WI38 (cell line): ENCODE measurements at regions not wholly inside any gene's neighbourhood (a gene's known extent, or its start where the extent isn't known, plus 50 kb on each side); places are given as distances from the start of the nearest gene placed in this dataset.

Source experiments
- H3K4me3 ChIP-seq: 2 replicates; pipeline ENCODE4 v1.5.1; 2011; ENCODE audit warnings: low read depth, mild to moderate bottlenecking, control low read depth, low read length
- CTCF ChIP-seq: IDR thresholded peaks from 2 replicates; pipeline ENCODE4 v1.5.1; 2012; ENCODE audit warnings: low read depth, mild to moderate bottlenecking, control low read depth, low read length

GRCh38 chr3:16692486-16693344 is 87.5 kb upstream of the DAZL start:
- TF ChIP-seq CTCF, result no peak
- no peak overlapping the region for H3K4me3 ChIP-seq

- no peak overlapping the region for H3K4me3 ChIP-seq
- TF ChIP-seq CTCF, result no peak
These were observed 88.6 kb upstream of the DAZL start for GRCh38 chr3:16693820-16694219.

DNA sequence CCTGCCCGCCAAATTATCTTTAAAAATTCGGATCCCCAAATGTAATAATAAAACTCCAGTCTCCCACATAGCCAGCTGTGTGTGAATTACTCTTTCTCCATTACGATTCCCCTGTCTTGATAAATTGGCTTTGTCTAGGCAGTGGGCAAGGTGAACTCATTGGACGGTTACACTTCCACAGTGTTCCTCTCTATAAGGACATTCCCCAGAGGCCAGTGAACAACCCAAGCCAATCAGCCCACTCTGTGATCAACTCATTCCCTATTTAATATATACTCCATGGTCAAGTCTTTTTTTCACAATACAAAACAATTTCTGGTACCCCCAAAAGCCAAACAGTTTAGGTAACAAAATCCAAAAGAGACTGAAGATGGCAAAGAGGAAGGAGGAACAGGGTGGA is 90.5 kb upstream of the DAZL start:
- TF ChIP-seq CTCF, result no peak
- no peak overlapping the region for H3K4me3 ChIP-seq

DNA sequence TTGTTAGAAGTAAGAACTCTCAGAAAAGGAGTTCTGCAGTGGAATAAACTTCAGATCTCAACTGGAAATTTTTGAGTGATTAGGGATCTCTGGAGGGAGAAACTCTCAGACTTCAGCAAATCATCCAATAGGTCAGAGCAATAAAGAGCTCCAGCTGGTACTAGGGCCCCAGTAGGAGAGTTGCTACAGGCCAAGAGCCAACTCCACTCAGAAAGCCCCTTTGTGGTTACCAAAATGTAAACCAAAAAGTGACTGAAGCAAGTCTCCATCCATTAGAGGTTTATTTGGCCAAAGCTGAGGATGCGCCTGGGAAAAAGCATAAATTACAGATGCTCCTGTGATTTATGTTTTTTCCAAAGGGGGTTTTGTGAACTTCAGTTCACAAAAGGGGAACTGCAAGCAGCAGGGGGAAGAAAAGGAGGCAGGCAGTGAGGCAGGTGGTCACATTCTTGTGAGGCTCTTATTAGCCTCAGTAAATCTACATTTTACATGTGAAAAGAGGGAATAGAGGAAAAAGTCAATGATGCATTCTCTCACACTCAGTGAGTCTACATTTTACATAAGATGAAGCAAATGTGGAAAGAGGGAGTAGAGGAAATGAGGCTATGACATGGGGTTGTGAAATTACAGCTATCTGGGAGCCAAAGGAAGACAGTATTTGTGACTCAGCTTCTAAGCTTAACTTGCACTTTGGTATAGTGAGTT is 92.4 kb upstream of the DAZL start:
- no peak overlapping the region for H3K4me3 ChIP-seq
- TF ChIP-seq CTCF, result no peak

DNA sequence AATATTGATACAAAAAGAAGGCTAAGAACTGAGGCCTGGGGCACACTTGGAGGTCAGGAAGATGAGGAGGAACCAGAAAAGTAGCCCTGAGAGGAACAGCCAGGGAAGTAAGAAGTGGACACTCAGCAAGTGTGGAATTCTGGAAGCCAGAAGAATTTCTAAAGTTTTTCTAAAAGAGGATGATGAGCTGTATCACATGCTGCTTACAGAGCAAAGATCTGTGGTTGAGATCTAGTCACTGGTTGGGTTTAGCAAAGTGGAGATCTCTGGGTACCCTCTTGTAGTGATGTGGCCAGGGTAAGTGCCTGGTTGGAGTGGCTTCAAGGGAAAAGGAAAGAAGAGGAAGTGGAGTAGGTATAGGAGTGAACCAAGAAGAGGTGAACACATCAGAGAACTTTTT is 95.4 kb upstream of the DAZL start:
- no peak for TF ChIP-seq CTCF
- H3K4me3 ChIP-seq, result no peak overlapping the region

DNA sequence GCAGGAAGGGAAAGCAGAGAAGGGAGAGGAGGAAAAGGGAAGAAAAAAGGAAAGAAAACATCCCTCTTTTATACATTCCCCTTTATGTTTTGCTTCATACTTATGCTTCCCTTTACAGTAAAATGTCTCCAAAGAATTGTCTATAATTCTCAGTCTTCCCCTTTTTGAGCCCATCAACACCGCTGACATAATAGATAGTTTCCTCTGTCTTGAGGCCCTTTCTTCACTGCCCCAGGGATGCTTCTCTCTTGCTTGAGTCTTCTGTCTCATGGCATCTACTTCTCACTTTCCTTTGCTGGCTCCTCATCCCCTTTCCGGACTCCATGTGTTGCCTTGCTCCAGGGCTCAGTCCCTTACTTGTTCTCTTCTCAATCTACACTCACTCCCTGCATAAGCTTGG is 99.7 kb upstream of the DAZL start:
- H3K4me3 ChIP-seq, result no peak overlapping the region
- TF ChIP-seq CTCF, result no peak

GRCh38 chr3:16707260-16707659 is 102.0 kb upstream of the DAZL start:
- TF ChIP-seq CTCF, result no peak
- no peak overlapping the region for H3K4me3 ChIP-seq
